Prostate gland (tissue), 2 donors: ENCODE measurements at regions not wholly inside any gene's neighbourhood (a gene's known extent, or its start where the extent isn't known, plus 50 kb on each side); places are given as distances from the start of the nearest gene placed in this dataset.

ENCODE experiments used
- DNase-seq: peaks from one replicate; pipeline ENCODE4 v3.0.0-alpha.2; 2019; ENCODE audit warnings: low spot score
- H3K27ac ChIP-seq, 2 donors: fragments of 200-600 bp; sonication (generic); 2 replicates each; pipeline ENCODE4 v1.5.1; 2017 to 2019
- H3K27me3 ChIP-seq: fragments of 200-600 bp; sonication (generic); replicated peaks from 2 replicates; pipeline ENCODE4 v1.5.1; 2019; ENCODE audit not compliant: insufficient read depth
- H3K36me3 ChIP-seq, 2 donors: fragments of 200-600 bp; sonication (generic); 1 replicate in 1 of 2; 2 replicates in 1 of 2; pipeline versions ENCODE4 v1.5.1 to v1.8.1; 2017 to 2019
- H3K4me1 ChIP-seq: fragments of 200-600 bp; sonication (generic); replicated peaks from 2 replicates; pipeline ENCODE4 v1.5.1; 2019
- H3K4me3 ChIP-seq, 2 donors: fragments of 200-600 bp; sonication (generic); 2 replicates each; pipeline ENCODE4 v1.5.1; 2017 to 2019
- H3K9me3 ChIP-seq: fragments of 200-600 bp; sonication (generic); 2 replicates; pipeline ENCODE4 v1.5.1; 2017
- CTCF ChIP-seq, 4 experiments: fragments of 200-600 bp in 2 of 4; fragments of 450-650 bp in 2 of 4; sonication (generic) in 2 of 4; IDR thresholded peaks; 1 replicate in 3 of 4; 2 replicates in 1 of 4; pipeline ENCODE4 v1.5.1; 2016 to 2019; ENCODE audit warnings: antibody characterized with exemption in 4 of 4, mild to moderate bottlenecking in 2 of 4, moderate library complexity in 2 of 4
- POLR2A ChIP-seq: fragments of 450-650 bp; IDR thresholded peaks from one replicate; pipeline ENCODE4 v1.6.1; 2016; ENCODE audit warnings: antibody characterized with exemption, mild to moderate bottlenecking
- POLR2AphosphoS5 ChIP-seq: sonication (generic); formaldehyde crosslinking; IDR thresholded peaks from one replicate; pipeline ENCODE4 v1.6.1; 2017; ENCODE audit warnings: antibody characterized with exemption
- WGBS: methylation state at CpG from one replicate; pipeline ENCODE4 v1.1.5; 2018; 5-methylcytosine and 5-hydroxymethylcytosine counted together
- intact Hi-C: fragments of 100-400 bp; cut with DNase I; formaldehyde crosslinking; loops from one replicate; pipeline ENCODE4 v1.14.2; 2022

- no peaks in the 10 kb centered on the region for H3K27me3 ChIP-seq
- no peak overlapping the region for H3K4me3 ChIP-seq
- H3K27ac ChIP-seq = no peak overlapping the region
- WGBS = 96% methylated on average over 2 of the region's 2 CpGs
- H3K4me1 ChIP-seq = no peaks in the 10 kb centered on the region
- H3K9me3 ChIP-seq = no peaks in the 10 kb centered on the region
- H3K36me3 ChIP-seq = no peaks in the 10 kb centered on the region
- no peak for TF ChIP-seq CTCF (IDR thresholded peaks at IDR 0.05)
- no peak for TF ChIP-seq POLR2A
- no peak for TF ChIP-seq POLR2AphosphoS5
- intact Hi-C loops = no loop called here
- DNase-seq = no peak
Measured at GRCh38 chr1:57612833-57613232, 189.0 kb upstream of the DAB1 start.

- Histone ChIP-seq H3K36me3 (no peaks in the 10 kb centered on the region), H3K27me3 (peaks cover 4% of the 10 kb centered on the region), H3K4me3 (no peak overlapping the region), H3K9me3 (no peaks in the 10 kb centered on the region), H3K27ac (no peak overlapping the region), H3K4me1 (no peaks in the 10 kb centered on the region)
- intact Hi-C loops = no loop called here
- DNase-seq = no peak
- 84% methylated on average over 8 of the region's 8 CpGs for WGBS
- TF ChIP-seq POLR2A (no peak), CTCF (IDR thresholded peaks at IDR 0.05) (no peak), POLR2AphosphoS5 (no peak)
Measured at GRCh38 chr1:57605933-57606332, 182.1 kb upstream of the DAB1 start.

GRCh38 chr1:57603696-57604095 lies 179.8 kb upstream of the DAB1 start:
- Histone ChIP-seq H3K4me1 (no peaks in the 10 kb centered on the region), H3K27me3 (peaks cover 6% of the 10 kb centered on the region), H3K27ac (no peak overlapping the region), H3K4me3 (no peak overlapping the region), H3K36me3 (no peaks in the 10 kb centered on the region), H3K9me3 (no peaks in the 10 kb centered on the region)
- intact Hi-C loops = no loop called here
- 50% methylated on average over 6 of the region's 6 CpGs for WGBS
- DNase-seq = no peak
- TF ChIP-seq CTCF (IDR thresholded peaks at IDR 0.05) (no peak), POLR2AphosphoS5 (no peak), POLR2A (no peak)

GRCh38 chr1:57600424-57600823 lies 176.6 kb upstream of the DAB1 start:
- 70% methylated on average over 3 of the region's 3 CpGs for WGBS
- H3K27ac ChIP-seq = no peak overlapping the region
- no peaks in the 10 kb centered on the region for H3K36me3 ChIP-seq
- intact Hi-C loops = no loop called here
- no peaks in the 10 kb centered on the region for H3K4me1 ChIP-seq
- no peak for DNase-seq
- TF ChIP-seq POLR2A (no peak), POLR2AphosphoS5 (no peak), CTCF (IDR thresholded peaks at IDR 0.05) (no peak)
- no peak overlapping the region for H3K4me3 ChIP-seq
- H3K9me3 ChIP-seq = no peaks in the 10 kb centered on the region
- peaks cover 6% of the 10 kb centered on the region for H3K27me3 ChIP-seq

- Histone ChIP-seq H3K27me3 (peaks cover 6% of the 10 kb centered on the region), H3K36me3 (no peaks in the 10 kb centered on the region), H3K4me1 (no peaks in the 10 kb centered on the region), H3K4me3 (no peak overlapping the region), H3K9me3 (no peaks in the 10 kb centered on the region), H3K27ac (no peak overlapping the region)
- intact Hi-C loops = no loop called here
- TF ChIP-seq POLR2A (no peak), POLR2AphosphoS5 (no peak), CTCF (IDR thresholded peaks at IDR 0.05) (no peak)
- DNase-seq = no peak
- 51% methylated on average over 8 of the region's 8 CpGs for WGBS
Measured at GRCh38 chr1:57599236-57599994, 175.6 kb upstream of the DAB1 start.
